GM12878 (cell line): ENCODE measurements at regions not wholly inside any gene's neighbourhood (a gene's known extent, or its start where the extent isn't known, plus 50 kb on each side); places are given as distances from the start of the nearest gene placed in this dataset.

Experiments
- ATAC-seq: fragments of 200-7000 bp; cut with Tn5 transposase; 3 replicates; pipeline ENCODE4 v1.9.1; 2020; ENCODE audit warnings: mild to moderate bottlenecking, moderate library complexity
- BruUV-seq: library from RNA; stranded (reverse); fragments of 400-500 nt; replicated peaks from 2 replicates; lab custom pipeline; 2021; lab: Mats Ljungman, UMichigan
- CTCF ChIA-PET: fragments of 300-600 bp; sonication (Branson Sonifier 250); formaldehyde crosslinking; extraction: SDS; loops from one replicate; lab custom pipeline; 2021; ENCODE audit warnings: inconsistent platforms; lab: Yijun Ruan, JAX
- POLR2A ChIA-PET: fragments of 350-600 bp; formaldehyde crosslinking; extraction: SDS; loops from one replicate; lab custom pipeline; 2021; ENCODE audit warnings: inconsistent platforms; lab: Charles Lee
- RAD21 ChIA-PET: fragments of 300-600 bp; sonication (Branson Sonifier 250); formaldehyde crosslinking; loops from one replicate; lab custom pipeline; 2023; ENCODE audit warnings: antibody characterized with exemption; ENCODE audit not compliant: unreplicated experiment; lab: Charles Lee
- SMC1A ChIA-PET: fragments of 300-600 bp; sonication (Branson Sonifier 250); formaldehyde crosslinking; loops from one replicate; lab custom pipeline; 2023; ENCODE audit not compliant: unreplicated experiment, uncharacterized antibody; lab: Charles Lee
- DNase-seq: peaks from one replicate; pipeline ENCODE4 v3.0.0-alpha.2; 2011; ENCODE audit warnings: low read depth, low spot score
- FAIRE-seq: peaks from 3 replicates; lab custom pipeline; 2011; peaks lifted over from hg19 to GRCh38; lab: Jason Lieb, UNC
- H2AFZ ChIP-seq: 2 replicates; pipeline ENCODE4 v1.6.0; 2011; ENCODE audit warnings: low read depth, low read length, control low read depth; ENCODE audit not compliant: control insufficient read depth
- H3K27ac ChIP-seq: 2 replicates; pipeline ENCODE4 v1.5.1; 2011; ENCODE audit warnings: control low read depth; ENCODE audit not compliant: control insufficient read depth, insufficient read depth
- H3K27me3 ChIP-seq, 2 experiments: replicated peaks in 1 of 2; 2 replicates each; pipeline versions ENCODE4 v1.6.0 to v1.6.1; 2011; ENCODE audit warnings: low read length in 1 of 2; ENCODE audit not compliant: control insufficient read depth in 2 of 2, insufficient read depth in 2 of 2
- H3K36me3 ChIP-seq, 2 experiments: 2 replicates each; pipeline ENCODE4 v1.5.1; 2011; ENCODE audit warnings: low read length in 1 of 2; ENCODE audit not compliant: control insufficient read depth in 2 of 2, insufficient read depth in 2 of 2
- H3K4me1 ChIP-seq: 2 replicates; pipeline ENCODE4 v1.6.1; 2011; ENCODE audit warnings: mild to moderate bottlenecking, low read length, moderate library complexity, mixed read lengths; ENCODE audit not compliant: control insufficient read depth, insufficient read depth
- H3K4me2 ChIP-seq: 2 replicates; pipeline ENCODE4 v1.6.0; 2011; ENCODE audit warnings: control low read depth; ENCODE audit not compliant: control insufficient read depth, insufficient read depth
- H3K4me3 ChIP-seq: fragments of 200-600 bp; sonication (generic); 2 replicates; pipeline ENCODE4 v1.5.1; 2016
- H3K79me2 ChIP-seq: 2 replicates; pipeline ENCODE4 v1.6.0; 2011; ENCODE audit warnings: low read length; ENCODE audit not compliant: control insufficient read depth, insufficient read depth
- H3K9ac ChIP-seq: 2 replicates; pipeline ENCODE4 v1.8.0; 2011; ENCODE audit warnings: low read length, control low read depth, mixed read lengths; ENCODE audit not compliant: control insufficient read depth, insufficient read depth
- H3K9me3 ChIP-seq: replicated peaks from 3 replicates; pipeline ENCODE4 v1.5.1; 2011; ENCODE audit warnings: mild to moderate bottlenecking, low read length; ENCODE audit not compliant: control insufficient read depth, insufficient read depth
- H4K20me1 ChIP-seq: 2 replicates; pipeline ENCODE4 v1.6.0; 2011; ENCODE audit not compliant: control insufficient read depth, insufficient read depth
- MTA3 ChIP-seq: IDR thresholded peaks from 2 replicates; pipeline ENCODE4 v1.6.1; 2012; ENCODE audit warnings: low read length, inconsistent platforms, borderline replicate concordance
- PKNOX1 ChIP-seq: fragments of 450-650 bp; IDR thresholded peaks from 2 replicates; pipeline ENCODE4 v1.6.1; 2016; ENCODE audit warnings: mild to moderate bottlenecking
- WGBS: methylation state at CpG from one replicate; pipeline ENCODE4 v1.1.6; 2016; ENCODE audit warnings: low lambda C conversion rate; ENCODE audit not compliant: insufficient replicate concordance, insufficient coverage; ENCODE audit errors: missing lambda C conversion rate; 5-methylcytosine and 5-hydroxymethylcytosine counted together
- in situ Hi-C: fragments of 300-500 bp; cut with MboI; formaldehyde crosslinking; loops from 9 replicates; pipeline ENCODE4 v1.14.3; 2018; ENCODE audit warnings: mixed read lengths
- intact Hi-C: fragments of 100-400 bp; cut with micrococcal nuclease; formaldehyde crosslinking; loops from one replicate; pipeline ENCODE4 v1.14.2; 2022; ENCODE audit not compliant: unreplicated experiment

- Histone ChIP-seq H3K27ac (no peak overlapping the region), H3K36me3 (no peaks in the 10 kb centered on the region), H3K79me2 (no peaks in the 10 kb centered on the region), H3K4me3 (no peak overlapping the region), H2AFZ (no peak overlapping the region), H3K4me2 (no peak overlapping the region), H3K9me3 (no peaks in the 10 kb centered on the region), H4K20me1 (no peaks in the 10 kb centered on the region), H3K4me1 (no peaks in the 10 kb centered on the region), H3K9ac (no peak overlapping the region), H3K27me3 (peaks cover 0 to 2% of the 10 kb centered on the region in 2 experiments; a peak in 1 of 4 replicates)
- in situ Hi-C loops (no loop called here), intact Hi-C loops (loop anchor here (2.0 to 10.0 kb wide), 6 partner anchors 176 to 1269 kb away; no protein-coding TSS in a partner anchor)
- no TSS peak for BruUV-seq
- CTCF ChIA-PET, result interaction anchor here (0.6 to 7.5 kb wide), 14 partner anchors 9 to 1270 kb away, joined by 3 to 88 read pairs (median 4); no protein-coding TSS in a partner anchor
- POLR2A ChIA-PET, result no interaction called here
- SMC1A ChIA-PET, result interaction anchor here (0.7 to 5.5 kb wide), 9 partner anchors 9 to 1269 kb away, joined by 3 to 60 read pairs (median 4); no protein-coding TSS in a partner anchor
- FAIRE-seq (no peak), DNase-seq (no peak), ATAC-seq (no peak)
- RAD21 ChIA-PET, result interaction anchor here (0.7 to 2.7 kb wide), 9 partner anchors 8 to 1268 kb away, joined by 3 to 18 read pairs (median 4); no protein-coding TSS in a partner anchor
- 8% methylated on average over 10 of the region's 10 CpGs for WGBS
- no peak for TF ChIP-seq MTA3
- TF ChIP-seq PKNOX1, result peak; percentile 47; the same call in 1 of the 2 replicates
Observed at GRCh38 chr6:44653761-44654218, 266.3 kb downstream of the CDC5L start.
